ENCODE measurements at regions not wholly inside any gene's neighbourhood (a gene's known extent, or its start where the extent isn't known, plus 50 kb on each side); places are given as distances from the start of the nearest gene placed in this dataset.

- Histone ChIP-seq H3K36me3 (replicated peaks in 1 of 2; ENCODE audit: insufficient read depth in 1 of 2, low read depth in 2 of 2) (no peaks in the 10 kb centered on the region), H3K4me1 (peaks cover 38% of the 10 kb centered on the region), H3K27ac (peak overlapping the region; percentile 35 to 77 (median 54)), H3K9me3 (no peaks in the 10 kb centered on the region), H3K4me3 (no peak overlapping the region), H3K27me3 (no peaks in the 10 kb centered on the region)
- ATAC-seq = peak; percentile 91
- intact Hi-C loops (cut with DNase I) = no loop called here
- peak; percentile 32 to 54 (median 44) for DNase-seq
- TF ChIP-seq CTCF (IDR thresholded peaks at IDR 0.05) (no peak), POLR2A (IDR thresholded peaks at IDR 0.05) (no peak)
- 23 to 34% methylated on average over 8 of the region's 8 CpGs for WGBS, 2 donors
Observed at GRCh38 chr12:88737838-88738472, 157.7 kb upstream of the KITLG start.

GRCh38 chr12:88736031-88736430, 155.8 kb upstream of the KITLG start:
- 96 to 97% methylated on average over 1 of the region's 1 CpG for WGBS, 2 donors
- Histone ChIP-seq H3K27ac (no peak overlapping the region), H3K9me3 (no peaks in the 10 kb centered on the region), H3K36me3 (replicated peaks in 1 of 2; ENCODE audit: insufficient read depth in 1 of 2, low read depth in 2 of 2) (no peaks in the 10 kb centered on the region), H3K27me3 (no peaks in the 10 kb centered on the region), H3K4me3 (no peak overlapping the region), H3K4me1 (peaks cover 41% of the 10 kb centered on the region)
- DNase-seq (no peak), ATAC-seq (no peak)
- TF ChIP-seq CTCF (IDR thresholded peaks at IDR 0.05) = no peak
- no peak for TF ChIP-seq POLR2A (IDR thresholded peaks at IDR 0.05)
- intact Hi-C loops (cut with DNase I) = no loop called here

DNA sequence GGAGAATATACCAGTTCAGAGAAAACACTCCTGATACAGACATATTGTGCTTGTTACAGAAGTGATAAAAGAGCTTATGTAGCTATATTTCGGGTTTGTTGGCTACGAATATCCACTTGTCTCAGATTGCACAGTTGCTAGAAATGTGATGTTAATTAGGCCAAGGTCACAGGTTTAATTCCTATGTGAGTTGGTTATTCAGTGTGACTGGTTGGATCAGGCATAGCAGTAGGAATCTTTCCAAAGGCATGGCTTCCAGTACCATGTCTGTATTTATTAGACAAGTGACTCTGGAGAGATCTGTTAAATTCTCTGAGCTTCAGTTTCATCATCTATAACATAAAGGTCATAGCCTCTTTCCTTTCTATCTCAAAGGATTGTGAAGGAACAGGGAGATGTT, 152.7 kb upstream of the KITLG start:
- intact Hi-C loops (cut with DNase I) = no loop called here
- 16 to 20% methylated on average over 2 of the region's 2 CpGs for WGBS, 2 donors

GRCh38 chr12:88729196-88729595, 148.9 kb upstream of the KITLG start:
- no peak for TF ChIP-seq POLR2A (IDR thresholded peaks at IDR 0.05)
- TF ChIP-seq CTCF (IDR thresholded peaks at IDR 0.05) = no peak
- intact Hi-C loops (cut with DNase I) = no loop called here
- no peak for ATAC-seq
- H3K27ac ChIP-seq = no peak overlapping the region
- no peaks in the 10 kb centered on the region for H3K27me3 ChIP-seq
- H3K36me3 ChIP-seq (replicated peaks in 1 of 2; ENCODE audit: insufficient read depth in 1 of 2, low read depth in 2 of 2) = no peaks in the 10 kb centered on the region
- H3K9me3 ChIP-seq = no peaks in the 10 kb centered on the region
- no peak for DNase-seq
- H3K4me1 ChIP-seq = peaks cover 24% of the 10 kb centered on the region
- no peak overlapping the region for H3K4me3 ChIP-seq

More for the DNA sequence above, 152.7 kb upstream of the KITLG start:
- H3K27me3 ChIP-seq = no peaks in the 10 kb centered on the region
- no peaks in the 10 kb centered on the region for H3K9me3 ChIP-seq
- no peak for DNase-seq
- ATAC-seq = no peak
- no peaks in the 10 kb centered on the region for H3K36me3 ChIP-seq (replicated peaks in 1 of 2; ENCODE audit: insufficient read depth in 1 of 2, low read depth in 2 of 2)
- peaks cover 24% of the 10 kb centered on the region for H3K4me1 ChIP-seq
- H3K27ac ChIP-seq = peak overlapping the region in 1 of 4 donors; percentile 17
- TF ChIP-seq POLR2A (IDR thresholded peaks at IDR 0.05) (no peak), CTCF (IDR thresholded peaks at IDR 0.05) (no peak)
- no peak overlapping the region for H3K4me3 ChIP-seq
